ENCODE measurements at regions not wholly inside any gene's neighbourhood (a gene's known extent, or its start where the extent isn't known, plus 50 kb on each side); places are given as distances from the start of the nearest gene placed in this dataset.
A peak's percentile ranks its signal among the peaks of the same experiment; 100 is the strongest.

GRCh38 chr2:64338108-64338507, 115.9 kb upstream of the LGALSL start:
- Mint-ChIP-seq H3K27ac (peak overlapping the region; percentile 43), H3K27me3 (ENCODE audit: low read depth, poor library complexity) (no peaks in the 10 kb centered on the region), H3K36me3 (ENCODE audit: low read depth) (peaks cover 10% of the 10 kb centered on the region), H3K9me3 (peaks cover 23% of the 10 kb centered on the region), H3K4me1 (peaks cover 24% of the 10 kb centered on the region), H3K4me3 (no peak overlapping the region)
- DNase-seq: no peak
- TF ChIP-seq CTCF (IDR thresholded peaks at IDR 0.05): no peak

GRCh38 chr2:64338910-64339500, 115.0 kb upstream of the LGALSL start:
- Mint-ChIP-seq H3K9me3 (peaks cover 23% of the 10 kb centered on the region), H3K27ac (no peak overlapping the region), H3K27me3 (ENCODE audit: low read depth, poor library complexity) (no peaks in the 10 kb centered on the region), H3K4me3 (no peak overlapping the region), H3K4me1 (peaks cover 18% of the 10 kb centered on the region), H3K36me3 (ENCODE audit: low read depth) (peaks cover 10% of the 10 kb centered on the region)
- no peak for DNase-seq
- TF ChIP-seq CTCF (IDR thresholded peaks at IDR 0.05): no peak

GRCh38 chr2:64341461-64341860, 112.5 kb upstream of the LGALSL start:
- Mint-ChIP-seq H3K27ac (no peak overlapping the region), H3K9me3 (peaks cover 11% of the 10 kb centered on the region), H3K36me3 (ENCODE audit: low read depth) (peaks cover 2% of the 10 kb centered on the region), H3K4me3 (no peak overlapping the region), H3K27me3 (ENCODE audit: low read depth, poor library complexity) (no peaks in the 10 kb centered on the region), H3K4me1 (peaks cover 13% of the 10 kb centered on the region)
- no peak for DNase-seq
- TF ChIP-seq CTCF (IDR thresholded peaks at IDR 0.05): no peak

GRCh38 chr2:64342195-64343099, 111.5 kb upstream of the LGALSL start:
- Mint-ChIP-seq H3K36me3 (ENCODE audit: low read depth) (no peaks in the 10 kb centered on the region), H3K4me3 (no peak overlapping the region), H3K27me3 (ENCODE audit: low read depth, poor library complexity) (no peaks in the 10 kb centered on the region), H3K4me1 (peaks cover 13% of the 10 kb centered on the region), H3K27ac (no peak overlapping the region), H3K9me3 (peaks cover under 1% of the 10 kb centered on the region)
- DNase-seq: no peak
- no peak for TF ChIP-seq CTCF (IDR thresholded peaks at IDR 0.05)

GRCh38 chr2:64344999-64345576, 108.9 kb upstream of the LGALSL start:
- H3K27ac Mint-ChIP-seq: no peak overlapping the region
- no peak for DNase-seq
- no peaks in the 10 kb centered on the region for H3K36me3 Mint-ChIP-seq (ENCODE audit: low read depth)
- no peak for TF ChIP-seq CTCF (IDR thresholded peaks at IDR 0.05)
- no peaks in the 10 kb centered on the region for H3K9me3 Mint-ChIP-seq
- no peak overlapping the region for H3K4me3 Mint-ChIP-seq
- peaks cover 27% of the 10 kb centered on the region for H3K4me1 Mint-ChIP-seq
- H3K27me3 Mint-ChIP-seq (ENCODE audit: low read depth, poor library complexity): no peaks in the 10 kb centered on the region
